ENCODE measurements at regions not wholly inside any gene's neighbourhood (a gene's known extent, or its start where the extent isn't known, plus 50 kb on each side); places are given as distances from the start of the nearest gene placed in this dataset.

- no peaks in the 10 kb centered on the region for H3K9me3 ChIP-seq (ENCODE audit: control insufficient read depth, low read length)
- H3K27ac ChIP-seq (ENCODE audit: insufficient read depth, low read length, poor library complexity, severe bottlenecking) = no peak overlapping the region
- no peaks in the 10 kb centered on the region for H3K27me3 ChIP-seq (replicated peaks; ENCODE audit: control insufficient read depth, insufficient read depth, low read length, poor library complexity, severe bottlenecking)
- H3K4me1 ChIP-seq (ENCODE audit: control insufficient read depth, insufficient read depth, low read length, poor library complexity, severe bottlenecking) = no peaks in the 10 kb centered on the region
- H3K36me3 ChIP-seq (ENCODE audit: control insufficient read depth, insufficient read depth, low read length) = no peaks in the 10 kb centered on the region
- H3K4me3 ChIP-seq (ENCODE audit: insufficient read depth, low read depth, low read length, poor library complexity, severe bottlenecking) = no peak overlapping the region
- no peak for DNase-seq
Observed at GRCh38 chr12:46442239-46442638, 69.7 kb upstream of the SLC38A2 start.

GRCh38 chr12:46439793-46440511 lies 67.4 kb upstream of the SLC38A2 start:
- H3K9me3 ChIP-seq (ENCODE audit: control insufficient read depth, low read length) = no peaks in the 10 kb centered on the region
- no peak overlapping the region for H3K4me3 ChIP-seq (ENCODE audit: insufficient read depth, low read depth, low read length, poor library complexity, severe bottlenecking)
- no peaks in the 10 kb centered on the region for H3K4me1 ChIP-seq (ENCODE audit: control insufficient read depth, insufficient read depth, low read length, poor library complexity, severe bottlenecking)
- no peaks in the 10 kb centered on the region for H3K36me3 ChIP-seq (ENCODE audit: control insufficient read depth, insufficient read depth, low read length)
- no peak for DNase-seq
- H3K27me3 ChIP-seq (replicated peaks; ENCODE audit: control insufficient read depth, insufficient read depth, low read length, poor library complexity, severe bottlenecking) = no peaks in the 10 kb centered on the region
- no peak overlapping the region for H3K27ac ChIP-seq (ENCODE audit: insufficient read depth, low read length, poor library complexity, severe bottlenecking)

- no peak overlapping the region for H3K27ac ChIP-seq (ENCODE audit: insufficient read depth, low read length, poor library complexity, severe bottlenecking)
Observed at GRCh38 chr12:46438719-46439319, 66.2 kb upstream of the SLC38A2 start.

GRCh38 chr12:46438256-46438655 lies 65.7 kb upstream of the SLC38A2 start:
- no peak for DNase-seq
- Histone ChIP-seq H3K36me3 (ENCODE audit: control insufficient read depth, insufficient read depth, low read length) (no peaks in the 10 kb centered on the region), H3K27me3 (replicated peaks; ENCODE audit: control insufficient read depth, insufficient read depth, low read length, poor library complexity, severe bottlenecking) (no peaks in the 10 kb centered on the region), H3K4me3 (ENCODE audit: insufficient read depth, low read depth, low read length, poor library complexity, severe bottlenecking) (no peak overlapping the region), H3K9me3 (ENCODE audit: control insufficient read depth, low read length) (no peaks in the 10 kb centered on the region), H3K27ac (ENCODE audit: insufficient read depth, low read length, poor library complexity, severe bottlenecking) (no peak overlapping the region), H3K4me1 (ENCODE audit: control insufficient read depth, insufficient read depth, low read length, poor library complexity, severe bottlenecking) (no peaks in the 10 kb centered on the region)

More at GRCh38 chr12:46438719-46439319, 66.2 kb upstream of the SLC38A2 start:
- Histone ChIP-seq H3K4me3 (ENCODE audit: insufficient read depth, low read depth, low read length, poor library complexity, severe bottlenecking) (no peak overlapping the region), H3K9me3 (ENCODE audit: control insufficient read depth, low read length) (no peaks in the 10 kb centered on the region), H3K4me1 (ENCODE audit: control insufficient read depth, insufficient read depth, low read length, poor library complexity, severe bottlenecking) (no peaks in the 10 kb centered on the region), H3K27me3 (replicated peaks; ENCODE audit: control insufficient read depth, insufficient read depth, low read length, poor library complexity, severe bottlenecking) (no peaks in the 10 kb centered on the region), H3K36me3 (ENCODE audit: control insufficient read depth, insufficient read depth, low read length) (no peaks in the 10 kb centered on the region)
- DNase-seq = no peak

GRCh38 chr12:46437469-46437868 lies 64.9 kb upstream of the SLC38A2 start:
- Histone ChIP-seq H3K4me3 (ENCODE audit: insufficient read depth, low read depth, low read length, poor library complexity, severe bottlenecking) (no peak overlapping the region), H3K4me1 (ENCODE audit: control insufficient read depth, insufficient read depth, low read length, poor library complexity, severe bottlenecking) (no peaks in the 10 kb centered on the region), H3K27ac (ENCODE audit: insufficient read depth, low read length, poor library complexity, severe bottlenecking) (no peak overlapping the region)

GRCh38 chr12:46436747-46437146 lies 64.2 kb upstream of the SLC38A2 start:
- Histone ChIP-seq H3K9me3 (ENCODE audit: control insufficient read depth, low read length) (no peaks in the 10 kb centered on the region), H3K27me3 (replicated peaks; ENCODE audit: control insufficient read depth, insufficient read depth, low read length, poor library complexity, severe bottlenecking) (no peaks in the 10 kb centered on the region), H3K4me1 (ENCODE audit: control insufficient read depth, insufficient read depth, low read length, poor library complexity, severe bottlenecking) (no peaks in the 10 kb centered on the region), H3K36me3 (ENCODE audit: control insufficient read depth, insufficient read depth, low read length) (no peaks in the 10 kb centered on the region), H3K27ac (ENCODE audit: insufficient read depth, low read length, poor library complexity, severe bottlenecking) (no peak overlapping the region), H3K4me3 (ENCODE audit: insufficient read depth, low read depth, low read length, poor library complexity, severe bottlenecking) (no peak overlapping the region)
- no peak for DNase-seq

More at GRCh38 chr12:46437469-46437868, 64.9 kb upstream of the SLC38A2 start:
- Histone ChIP-seq H3K27me3 (replicated peaks; ENCODE audit: control insufficient read depth, insufficient read depth, low read length, poor library complexity, severe bottlenecking) (no peaks in the 10 kb centered on the region), H3K36me3 (ENCODE audit: control insufficient read depth, insufficient read depth, low read length) (no peaks in the 10 kb centered on the region), H3K9me3 (ENCODE audit: control insufficient read depth, low read length) (no peaks in the 10 kb centered on the region)
- no peak for DNase-seq

- Histone ChIP-seq H3K9me3 (ENCODE audit: control insufficient read depth, low read length) (no peaks in the 10 kb centered on the region), H3K4me3 (ENCODE audit: insufficient read depth, low read depth, low read length, poor library complexity, severe bottlenecking) (no peak overlapping the region), H3K36me3 (ENCODE audit: control insufficient read depth, insufficient read depth, low read length) (no peaks in the 10 kb centered on the region), H3K27ac (ENCODE audit: insufficient read depth, low read length, poor library complexity, severe bottlenecking) (no peak overlapping the region), H3K27me3 (replicated peaks; ENCODE audit: control insufficient read depth, insufficient read depth, low read length, poor library complexity, severe bottlenecking) (no peaks in the 10 kb centered on the region), H3K4me1 (ENCODE audit: control insufficient read depth, insufficient read depth, low read length, poor library complexity, severe bottlenecking) (no peaks in the 10 kb centered on the region)
- no peak for DNase-seq
Observed at GRCh38 chr12:46435625-46436024, 63.1 kb upstream of the SLC38A2 start.

- Histone ChIP-seq H3K9me3 (ENCODE audit: control insufficient read depth, low read length) (no peaks in the 10 kb centered on the region), H3K27ac (ENCODE audit: insufficient read depth, low read length, poor library complexity, severe bottlenecking) (no peak overlapping the region), H3K4me3 (ENCODE audit: insufficient read depth, low read depth, low read length, poor library complexity, severe bottlenecking) (no peak overlapping the region), H3K27me3 (replicated peaks; ENCODE audit: control insufficient read depth, insufficient read depth, low read length, poor library complexity, severe bottlenecking) (no peaks in the 10 kb centered on the region), H3K4me1 (ENCODE audit: control insufficient read depth, insufficient read depth, low read length, poor library complexity, severe bottlenecking) (no peaks in the 10 kb centered on the region), H3K36me3 (ENCODE audit: control insufficient read depth, insufficient read depth, low read length) (no peaks in the 10 kb centered on the region)
- no peak for DNase-seq
Observed at GRCh38 chr12:46435029-46435428, 62.5 kb upstream of the SLC38A2 start.

GRCh38 chr12:46433829-46434228 lies 61.3 kb upstream of the SLC38A2 start:
- Histone ChIP-seq H3K9me3 (ENCODE audit: control insufficient read depth, low read length) (no peaks in the 10 kb centered on the region), H3K36me3 (ENCODE audit: control insufficient read depth, insufficient read depth, low read length) (no peaks in the 10 kb centered on the region), H3K27me3 (replicated peaks; ENCODE audit: control insufficient read depth, insufficient read depth, low read length, poor library complexity, severe bottlenecking) (no peaks in the 10 kb centered on the region), H3K4me3 (ENCODE audit: insufficient read depth, low read depth, low read length, poor library complexity, severe bottlenecking) (no peak overlapping the region), H3K27ac (ENCODE audit: insufficient read depth, low read length, poor library complexity, severe bottlenecking) (no peak overlapping the region), H3K4me1 (ENCODE audit: control insufficient read depth, insufficient read depth, low read length, poor library complexity, severe bottlenecking) (no peaks in the 10 kb centered on the region)
- no peak for DNase-seq

GRCh38 chr12:46432325-46432724 lies 59.8 kb upstream of the SLC38A2 start:
- Histone ChIP-seq H3K4me1 (ENCODE audit: control insufficient read depth, insufficient read depth, low read length, poor library complexity, severe bottlenecking) (no peaks in the 10 kb centered on the region), H3K27me3 (replicated peaks; ENCODE audit: control insufficient read depth, insufficient read depth, low read length, poor library complexity, severe bottlenecking) (no peaks in the 10 kb centered on the region), H3K9me3 (ENCODE audit: control insufficient read depth, low read length) (no peaks in the 10 kb centered on the region), H3K27ac (ENCODE audit: insufficient read depth, low read length, poor library complexity, severe bottlenecking) (no peak overlapping the region), H3K4me3 (ENCODE audit: insufficient read depth, low read depth, low read length, poor library complexity, severe bottlenecking) (no peak overlapping the region), H3K36me3 (ENCODE audit: control insufficient read depth, insufficient read depth, low read length) (no peaks in the 10 kb centered on the region)
- DNase-seq = no peak
